OCI-LY1 (cell line): ENCODE measurements at regions not wholly inside any gene's neighbourhood (a gene's known extent, or its start where the extent isn't known, plus 50 kb on each side); places are given as distances from the start of the nearest gene placed in this dataset.

Experiments used
- H2AFZ ChIP-seq: fragments of 200-600 bp; sonication (generic), shearing (Covaris generic); 2 replicates; pipeline ENCODE4 v1.6.0; 2014; ENCODE audit warnings: antibody characterized with exemption, mild to moderate bottlenecking, low read length
- H3F3A ChIP-seq: fragments of 200-600 bp; sonication (generic), shearing (Covaris generic); 2 replicates; pipeline ENCODE4 v1.6.0; 2014; ENCODE audit warnings: mild to moderate bottlenecking, antibody characterized with exemption, low read length, moderate library complexity; ENCODE audit not compliant: insufficient read depth
- H3K27ac ChIP-seq: fragments of 200-600 bp; sonication (generic); 2 replicates; pipeline ENCODE4 v1.5.1; 2014; ENCODE audit warnings: low read length, mixed run types, mild to moderate bottlenecking, low read depth; ENCODE audit not compliant: poor library complexity, severe bottlenecking
- H3K27me3 ChIP-seq: fragments of 200-600 bp; sonication (generic); 2 replicates; pipeline ENCODE4 v1.6.0; 2014; ENCODE audit warnings: antibody characterized with exemption, mild to moderate bottlenecking, low read length, moderate library complexity; ENCODE audit not compliant: insufficient read depth
- H3K36me3 ChIP-seq: fragments of 200-600 bp; sonication (generic); 2 replicates; pipeline ENCODE4 v1.6.1; 2014; ENCODE audit warnings: mild to moderate bottlenecking, antibody characterized with exemption, low read length, moderate library complexity, mixed read lengths; ENCODE audit not compliant: insufficient read depth
- H3K4me1 ChIP-seq: fragments of 200-600 bp; sonication (generic); 2 replicates; pipeline ENCODE4 v1.5.1; 2014; ENCODE audit warnings: mild to moderate bottlenecking, low read length, moderate library complexity; ENCODE audit not compliant: insufficient read depth, severe bottlenecking
- H3K4me2 ChIP-seq: fragments of 200-600 bp; sonication (generic), shearing (Covaris generic); 2 replicates; pipeline ENCODE4 v1.6.1; 2014; ENCODE audit warnings: low read length
- H3K4me3 ChIP-seq: fragments of 200-600 bp; sonication (generic); 2 replicates; pipeline ENCODE4 v1.5.1; 2014; ENCODE audit warnings: low read length, low read depth, mild to moderate bottlenecking, mixed read lengths; ENCODE audit not compliant: poor library complexity, severe bottlenecking
- H3K79me2 ChIP-seq: fragments of 200-600 bp; shearing (Covaris generic); 2 replicates; pipeline ENCODE4 v1.6.1; 2016; ENCODE audit warnings: mixed run types, low read length, mixed read lengths; ENCODE audit not compliant: insufficient read depth
- H3K9ac ChIP-seq: fragments of 200-600 bp; sonication (generic), shearing (Covaris generic); 2 replicates; pipeline ENCODE4 v1.6.1; 2014; ENCODE audit warnings: mild to moderate bottlenecking, low read length, mixed read lengths
- H3K9me2 ChIP-seq: fragments of 200-600 bp; sonication (generic), shearing (Covaris generic); 2 replicates; pipeline ENCODE4 v1.6.1; 2014; ENCODE audit warnings: low read depth, mild to moderate bottlenecking, low read length, mixed read lengths
- H3K9me3 ChIP-seq: fragments of 200-600 bp; shearing (Covaris generic); 2 replicates; pipeline ENCODE4 v1.6.1; 2014; ENCODE audit warnings: low read length, mixed read lengths
- H4K20me1 ChIP-seq: fragments of 200-600 bp; sonication (generic), shearing (Covaris generic); 2 replicates; pipeline ENCODE4 v1.6.0; 2016; ENCODE audit warnings: mild to moderate bottlenecking, low read length; ENCODE audit not compliant: insufficient read depth
- CTCF ChIP-seq: fragments of 200-600 bp; sonication (generic), shearing (Covaris generic); IDR thresholded peaks from 2 replicates; pipeline ENCODE4 v1.5.1; 2017; ENCODE audit warnings: mild to moderate bottlenecking, antibody characterized with exemption, low read length, moderate library complexity, mixed read lengths
- EZH2 ChIP-seq: fragments of 200-600 bp; sonication (generic), shearing (Covaris generic); IDR thresholded peaks from 2 replicates; pipeline ENCODE4 v1.8.0; 2017; ENCODE audit warnings: borderline replicate concordance, mixed run types, mild to moderate bottlenecking, antibody characterized with exemption, low read length, moderate library complexity, mixed read lengths

GRCh38 chr5:74113196-74113540 is 487.2 kb downstream of the ARHGEF28 start:
- Histone ChIP-seq H3K27me3 (no peaks in the 10 kb centered on the region), H3F3A (no peaks in the 10 kb centered on the region), H3K9ac (no peak overlapping the region), H3K4me3 (no peak overlapping the region), H3K4me1 (no peaks in the 10 kb centered on the region), H3K79me2 (no peaks in the 10 kb centered on the region), H2AFZ (no peak overlapping the region), H3K9me3 (no peaks in the 10 kb centered on the region), H3K27ac (no peak overlapping the region), H3K36me3 (no peaks in the 10 kb centered on the region), H4K20me1 (no peaks in the 10 kb centered on the region), H3K4me2 (no peak overlapping the region), H3K9me2 (no peaks in the 10 kb centered on the region)
- no peak for TF ChIP-seq EZH2
- no peak for TF ChIP-seq CTCF

GRCh38 chr5:74112372-74113195 is 486.6 kb downstream of the ARHGEF28 start:
- TF ChIP-seq CTCF (no peak), EZH2 (no peak)
- Histone ChIP-seq H3K79me2 (no peaks in the 10 kb centered on the region), H3K27me3 (no peaks in the 10 kb centered on the region), H3K9me3 (no peaks in the 10 kb centered on the region), H2AFZ (no peak overlapping the region), H3F3A (no peaks in the 10 kb centered on the region), H3K27ac (no peak overlapping the region), H3K9me2 (no peaks in the 10 kb centered on the region), H3K4me3 (no peak overlapping the region), H3K36me3 (no peaks in the 10 kb centered on the region), H3K4me1 (no peaks in the 10 kb centered on the region), H3K9ac (no peak overlapping the region), H3K4me2 (no peak overlapping the region), H4K20me1 (no peaks in the 10 kb centered on the region)

GRCh38 chr5:74111764-74112163 is 485.8 kb downstream of the ARHGEF28 start:
- Histone ChIP-seq H3F3A (no peaks in the 10 kb centered on the region), H2AFZ (no peak overlapping the region), H3K9me2 (no peaks in the 10 kb centered on the region), H3K9ac (no peak overlapping the region), H4K20me1 (no peaks in the 10 kb centered on the region), H3K36me3 (no peaks in the 10 kb centered on the region), H3K4me2 (no peak overlapping the region), H3K27me3 (no peaks in the 10 kb centered on the region), H3K9me3 (no peaks in the 10 kb centered on the region), H3K4me1 (no peaks in the 10 kb centered on the region), H3K4me3 (no peak overlapping the region), H3K79me2 (no peaks in the 10 kb centered on the region), H3K27ac (no peak overlapping the region)
- TF ChIP-seq EZH2 (no peak), CTCF (no peak)
